Heart right ventricle (tissue), 16 donors: ENCODE measurements at regions not wholly inside any gene's neighbourhood (a gene's known extent, or its start where the extent isn't known, plus 50 kb on each side); places are given as distances from the start of the nearest gene placed in this dataset.

Source experiments
- ATAC-seq, 8 donors: fragments of 200-7000 bp; cut with Tn5 transposase; one replicate each; pipeline ENCODE4 v1.9.1; 2020; ENCODE audit warnings: mild to moderate bottlenecking in 8 of 8, moderate library complexity in 8 of 8, moderate number of reproducible peaks in 1 of 8
- DNase-seq, 2 donors: peaks; one replicate each; pipeline ENCODE4 v3.0.0-alpha.2; 2020
- H3K27ac ChIP-seq, 10 donors: fragments of 200-600 bp; sonication (generic) in 2 of 10; one replicate each; pipeline versions ENCODE4 v1.5.0 to v1.8.0; 2020 to 2022; ENCODE audit warnings: mild to moderate bottlenecking in 3 of 10
- H3K27me3 ChIP-seq, 7 donors: fragments of 200-600 bp; one replicate each; pipeline ENCODE4 v1.8.0; 2021 to 2022; ENCODE audit warnings: mild to moderate bottlenecking in 2 of 7
- H3K36me3 ChIP-seq, 9 donors: fragments of 200-600 bp; sonication (generic) in 1 of 9; one replicate each; pipeline versions ENCODE4 v1.5.0 to v1.8.0; 2020 to 2022; ENCODE audit warnings: mild to moderate bottlenecking in 2 of 9
- H3K4me1 ChIP-seq, 9 donors: fragments of 200-600 bp; sonication (generic) in 1 of 9; one replicate each; pipeline versions ENCODE4 v1.5.0 to v1.8.0; 2020 to 2022; ENCODE audit warnings: mild to moderate bottlenecking in 4 of 9
- H3K4me3 ChIP-seq, 10 donors: fragments of 200-600 bp; sonication (generic) in 2 of 10; one replicate each; pipeline versions ENCODE4 v1.5.0 to v1.8.0; 2020 to 2022; ENCODE audit warnings: mild to moderate bottlenecking in 7 of 10, moderate library complexity in 2 of 10
- H3K9me3 ChIP-seq, 11 donors: fragments of 200-600 bp in 10 of 11; sonication (generic) in 2 of 11; one replicate each; pipeline versions ENCODE4 v1.5.0 to v1.8.0; 2013 to 2022; ENCODE audit warnings: mild to moderate bottlenecking in 2 of 11, control low read depth in 1 of 11, moderate library complexity in 1 of 11
- WGBS, 2 donors: extraction: QIAGEN DNeasy Blood & Tissue Kit; methylation state at CpG; one replicate each; pipeline ENCODE4 v1.1.7; 2013; ENCODE audit warnings: inconsistent platforms in 1 of 2; 5-methylcytosine and 5-hydroxymethylcytosine counted together
- intact Hi-C, 10 donors: fragments of 100-400 bp; cut with DNase I; formaldehyde crosslinking; loops; one replicate each; pipeline versions ENCODE4 v1.11.1 to v1.14.2; 2022
- TF ChIP-seq, protein P1 (sequence below), 9 donors: fragments of 200-600 bp; sonication (generic) in 2 of 9; IDR thresholded peaks; one replicate each; pipeline versions ENCODE4 v1.5.0 to v1.8.0; 2021 to 2022; ENCODE audit warnings: antibody characterized with exemption in 9 of 9, mild to moderate bottlenecking in 5 of 9, moderate library complexity in 1 of 9
- donor health status: Arrhythmogenic right ventricular cardiomyopathy.
- donor health status: ischemic (EF 13 %, LVEDD 7.1; RV severe dilation, severe dysfunction).
- donor health status: healthy with polysubstance abuse.
- donor health status: DM: no; HTN: yes; CAD: no.
- donor health status: DM: no; HTN: no; CAD: no.
- donor health status: ischemic (EF 25% LVEDD 6.9; RV normal size, moderate dysfunction).
- donor health status: ischemic (EF 25% LVEDD 5.7; RV mildly dilated, moderate dysfunction).
- donor health status: healthy.
- donor health status: DM: yes; HTN: yes; CAD: no.
- donor health status: Ischemic cardiomyopathy.
- donor health status: ischemic (EF 35%, LVEDD 5.7; RV mildly dilated, moderate dysfunction).
- donor health status: nonischemic (EF 11% LVEDD 7.7; RV severe dilation, severe dysfunction).
- donor health status: DM: yes; HTN: yes; CAD: no.
- donor health status: PGD.
- donor health status: ischemic (EF 29% LVEDD 5.4; RV normal size, mild dysfunction).
- donor health status: nonischemic (EF 23%, LVEDD 6.1; RV moderate dilation, normal function).

DNA sequence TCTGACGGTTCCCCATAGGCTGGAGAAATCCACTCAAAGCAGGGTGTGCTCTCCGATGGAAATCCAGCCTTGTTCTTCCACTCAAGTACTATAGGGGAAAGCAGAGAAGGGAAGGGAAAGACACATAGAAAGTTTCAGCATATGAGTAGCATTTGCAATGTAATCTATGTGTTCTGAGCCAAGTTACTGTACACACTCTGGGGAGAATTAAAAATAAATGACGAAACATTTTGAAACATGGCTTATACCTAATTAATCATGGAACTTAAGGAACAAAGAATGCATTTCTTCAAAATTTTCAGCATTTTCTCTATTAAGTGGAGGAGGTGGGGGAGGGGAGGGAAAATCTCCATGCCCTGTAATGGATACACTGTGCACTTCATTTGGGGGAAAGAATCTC is 198.1 kb upstream of the HABP2 start:
- no peak overlapping the region for H3K27ac ChIP-seq
- no peak for ATAC-seq
- no peaks in the 10 kb centered on the region for H3K4me1 ChIP-seq
- no peaks in the 10 kb centered on the region for H3K36me3 ChIP-seq
- 72 to 76% methylated on average over 3 of the region's 3 CpGs for WGBS, 2 donors
- no peaks in the 10 kb centered on the region for H3K9me3 ChIP-seq
- no peak overlapping the region for H3K4me3 ChIP-seq
- DNase-seq: no peak
- H3K27me3 ChIP-seq: peaks cover 0 to 3% (median 0%) of the 10 kb centered on the region in 7 donors
- intact Hi-C loops: no loop called here
- TF ChIP-seq, protein P1, sequence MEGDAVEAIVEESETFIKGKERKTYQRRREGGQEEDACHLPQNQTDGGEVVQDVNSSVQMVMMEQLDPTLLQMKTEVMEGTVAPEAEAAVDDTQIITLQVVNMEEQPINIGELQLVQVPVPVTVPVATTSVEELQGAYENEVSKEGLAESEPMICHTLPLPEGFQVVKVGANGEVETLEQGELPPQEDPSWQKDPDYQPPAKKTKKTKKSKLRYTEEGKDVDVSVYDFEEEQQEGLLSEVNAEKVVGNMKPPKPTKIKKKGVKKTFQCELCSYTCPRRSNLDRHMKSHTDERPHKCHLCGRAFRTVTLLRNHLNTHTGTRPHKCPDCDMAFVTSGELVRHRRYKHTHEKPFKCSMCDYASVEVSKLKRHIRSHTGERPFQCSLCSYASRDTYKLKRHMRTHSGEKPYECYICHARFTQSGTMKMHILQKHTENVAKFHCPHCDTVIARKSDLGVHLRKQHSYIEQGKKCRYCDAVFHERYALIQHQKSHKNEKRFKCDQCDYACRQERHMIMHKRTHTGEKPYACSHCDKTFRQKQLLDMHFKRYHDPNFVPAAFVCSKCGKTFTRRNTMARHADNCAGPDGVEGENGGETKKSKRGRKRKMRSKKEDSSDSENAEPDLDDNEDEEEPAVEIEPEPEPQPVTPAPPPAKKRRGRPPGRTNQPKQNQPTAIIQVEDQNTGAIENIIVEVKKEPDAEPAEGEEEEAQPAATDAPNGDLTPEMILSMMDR (IDR thresholded peaks at IDR 0.05): no peak

DNA sequence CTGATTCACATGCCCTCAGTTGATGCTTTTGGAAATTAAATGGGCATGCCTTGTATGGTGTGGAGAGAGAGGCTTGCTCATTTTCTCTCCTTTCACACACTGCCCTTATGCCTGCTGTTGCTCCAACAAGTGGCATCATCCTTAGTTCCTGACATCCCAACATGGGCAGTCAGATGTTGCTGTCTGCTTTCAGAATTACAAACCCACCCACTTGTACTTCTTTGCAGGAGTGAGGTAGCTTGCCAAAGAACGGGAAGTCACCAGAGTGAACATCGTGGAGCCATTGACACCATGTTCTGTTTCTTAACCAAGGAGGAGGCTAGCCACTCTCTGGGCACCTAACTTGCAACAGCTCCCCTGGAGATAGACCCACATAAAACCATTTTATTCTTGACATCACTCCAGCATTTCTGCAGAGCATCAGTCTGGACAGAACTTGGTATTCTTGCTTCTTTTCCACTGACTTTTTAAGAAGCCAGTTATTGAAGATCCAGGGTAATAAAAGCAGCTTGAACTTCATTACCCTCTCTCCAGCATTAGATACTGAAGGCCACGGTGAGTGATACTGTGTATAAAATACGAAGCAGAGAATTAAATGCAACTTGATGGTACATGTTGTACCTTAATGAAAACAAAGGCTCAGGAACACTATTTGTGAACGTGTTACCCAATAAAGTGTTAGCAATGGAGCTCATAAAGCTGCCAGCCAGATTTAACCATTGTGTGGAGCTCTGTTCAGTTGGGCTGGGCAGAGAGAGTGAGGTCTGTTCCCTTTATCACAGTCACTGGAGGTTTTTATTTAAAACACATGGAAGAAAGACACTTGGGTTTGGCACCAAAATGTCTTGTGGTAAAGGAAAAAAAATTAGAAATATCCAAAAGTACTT is 195.8 kb upstream of the HABP2 start:
- no peak for ATAC-seq
- no peaks in the 10 kb centered on the region for H3K9me3 ChIP-seq
- TF ChIP-seq, protein P1 (IDR thresholded peaks at IDR 0.05): no peak
- no peak overlapping the region for H3K4me3 ChIP-seq
- H3K36me3 ChIP-seq: no peaks in the 10 kb centered on the region
- no peak overlapping the region for H3K27ac ChIP-seq
- H3K4me1 ChIP-seq: peaks cover 0 to 4% (median 0%) of the 10 kb centered on the region in 9 donors
- H3K27me3 ChIP-seq: peaks cover 0 to 3% (median 0%) of the 10 kb centered on the region in 7 donors
- intact Hi-C loops: no loop called here
- DNase-seq: no peak
- 70 to 71% methylated on average over 5 of the region's 5 CpGs for WGBS, 2 donors

DNA sequence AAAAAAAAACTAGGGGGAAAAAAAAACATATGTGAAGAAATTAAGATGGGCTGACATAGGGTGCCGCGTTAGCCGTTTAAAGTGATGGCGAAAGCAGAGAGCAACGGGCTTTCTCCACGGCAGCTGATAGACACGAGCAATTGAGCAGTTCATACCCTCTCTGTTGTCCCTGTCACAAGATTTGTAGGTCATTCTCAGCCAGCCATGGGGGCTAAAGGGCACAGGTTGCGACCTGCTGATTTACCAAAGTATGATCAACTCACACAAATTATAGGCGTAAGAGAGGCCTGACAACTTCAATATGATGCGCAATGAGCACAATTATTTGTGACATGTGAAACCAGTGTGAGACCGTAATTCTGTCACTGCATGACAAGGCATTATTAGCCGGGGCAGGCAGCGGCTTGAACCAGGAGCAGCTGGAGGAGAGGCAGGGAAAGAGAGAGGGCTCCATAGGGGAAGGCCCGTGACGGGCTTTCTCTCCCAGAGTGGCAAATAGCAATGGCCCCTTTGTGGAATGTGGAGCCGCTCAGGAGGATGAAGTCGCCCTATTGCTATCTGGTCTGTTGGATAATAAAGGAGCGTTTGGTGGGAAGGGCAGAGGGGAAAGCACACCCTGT is 195.1 kb upstream of the HABP2 start:
- DNase-seq (no peak), ATAC-seq (no peak)
- intact Hi-C loops: no loop called here
- H3K4me3 ChIP-seq: no peak overlapping the region
- H3K4me1 ChIP-seq: peaks cover 0 to 11% (median 5%) of the 10 kb centered on the region in 9 donors
- 90 to 92% methylated on average over 18 of the region's 18 CpGs for whole genome bisulfite sequencing, 2 donors
- no peak overlapping the region for H3K27ac ChIP-seq
- TF ChIP-seq, protein P1 (IDR thresholded peaks at IDR 0.05): no peak
- H3K36me3 ChIP-seq: no peaks in the 10 kb centered on the region
- H3K9me3 ChIP-seq: no peaks in the 10 kb centered on the region
- H3K27me3 ChIP-seq: peaks cover 0 to 3% (median 0%) of the 10 kb centered on the region in 7 donors

DNA sequence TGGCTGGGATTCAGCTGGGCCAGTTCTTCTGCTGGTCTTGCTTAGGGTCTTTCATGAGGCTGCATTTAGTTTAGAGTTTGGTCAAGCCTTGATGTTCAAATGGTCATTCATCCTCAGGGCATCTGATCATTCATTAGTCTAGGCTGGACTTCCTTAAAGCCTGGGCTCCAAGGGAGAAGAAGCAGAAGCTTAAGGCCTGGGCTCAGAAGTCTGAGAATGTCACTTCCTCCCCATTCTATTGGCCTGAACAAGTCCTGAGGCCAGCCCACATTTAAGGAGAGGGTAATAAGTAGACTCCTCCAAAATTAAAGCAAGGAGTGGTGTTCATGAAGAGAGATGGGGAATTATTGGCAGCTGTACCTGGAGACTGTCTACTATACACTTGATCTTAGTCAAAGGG is 193.2 kb upstream of the HABP2 start:
- no peaks in the 10 kb centered on the region for H3K36me3 ChIP-seq
- H3K27ac ChIP-seq: no peak overlapping the region
- TF ChIP-seq, protein P1 (IDR thresholded peaks at IDR 0.05): no peak
- H3K27me3 ChIP-seq: peaks cover 0 to 3% (median 0%) of the 10 kb centered on the region in 7 donors
- H3K9me3 ChIP-seq: no peaks in the 10 kb centered on the region
- peaks cover 0 to 11% (median 5%) of the 10 kb centered on the region in 9 donors for H3K4me1 ChIP-seq
- H3K4me3 ChIP-seq: no peak overlapping the region
- DNase-seq: no peak
- no peak for ATAC-seq
- intact Hi-C loops: no loop called here
